ENCODE measurements at regions not wholly inside any gene's neighbourhood (a gene's known extent, or its start where the extent isn't known, plus 50 kb on each side); places are given as distances from the start of the nearest gene placed in this dataset.

- DNase-seq (ENCODE audit: low read depth) = no peak
Observed at GRCh38 chr15:31814082-31814481, 216.2 kb upstream of the CHRNA7 start.

DNA sequence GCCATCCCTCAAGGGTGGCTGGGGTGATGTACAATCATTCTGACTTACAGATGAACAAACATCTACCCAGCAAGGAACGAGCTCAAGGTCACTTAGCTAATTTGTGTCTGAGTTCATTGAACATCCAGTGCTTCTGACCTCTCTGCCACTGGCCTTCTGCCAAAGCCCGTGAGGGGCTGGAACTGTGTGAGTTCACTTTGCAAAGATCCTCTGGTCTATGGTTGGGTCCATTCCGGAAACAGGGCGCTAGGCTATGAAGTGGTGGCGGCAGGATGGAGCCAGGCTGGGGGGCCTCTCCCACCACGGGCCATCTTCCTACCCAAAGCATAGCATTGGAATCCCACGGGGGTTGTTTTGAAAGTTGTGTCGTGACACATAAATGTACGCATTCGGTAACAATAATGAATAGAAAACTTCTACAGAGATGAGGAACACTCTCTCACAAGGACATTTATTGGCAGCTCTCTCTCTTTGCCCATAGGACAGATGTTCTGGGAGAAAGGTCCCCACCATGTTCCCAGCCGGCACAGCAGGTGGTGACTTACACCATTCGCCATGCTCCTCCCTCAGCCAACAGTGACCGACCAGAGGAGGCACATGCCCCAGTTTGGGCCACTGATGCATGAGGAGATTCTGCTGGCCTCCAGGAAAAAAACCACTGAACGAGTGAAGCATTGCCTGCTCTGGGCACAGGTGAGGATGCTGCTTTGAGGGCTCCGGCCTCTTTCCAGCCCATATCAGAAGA, 214.7 kb upstream of the CHRNA7 start:
- DNase-seq (ENCODE audit: low read depth) = no peak

DNA sequence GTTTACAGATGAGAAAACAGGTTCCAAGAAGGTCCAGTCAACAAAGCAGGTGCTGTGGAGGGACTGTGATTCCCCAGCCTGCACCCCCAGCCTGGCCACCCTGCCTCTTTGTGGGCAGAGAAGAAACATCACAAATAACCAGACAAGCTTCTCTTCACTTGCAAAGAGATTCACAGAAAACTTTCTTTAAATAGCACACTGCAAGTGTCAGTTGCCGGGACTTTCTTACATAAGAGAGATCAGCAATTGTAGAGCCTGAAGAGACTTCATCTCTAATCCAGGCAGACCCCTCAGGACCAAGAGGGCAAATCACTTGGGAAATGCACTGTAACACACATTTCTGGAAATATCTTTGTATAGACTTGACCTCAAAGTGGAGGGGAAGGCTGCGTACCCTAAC, 207.9 kb upstream of the CHRNA7 start:
- DNase-seq (ENCODE audit: low read depth) = no peak

DNA sequence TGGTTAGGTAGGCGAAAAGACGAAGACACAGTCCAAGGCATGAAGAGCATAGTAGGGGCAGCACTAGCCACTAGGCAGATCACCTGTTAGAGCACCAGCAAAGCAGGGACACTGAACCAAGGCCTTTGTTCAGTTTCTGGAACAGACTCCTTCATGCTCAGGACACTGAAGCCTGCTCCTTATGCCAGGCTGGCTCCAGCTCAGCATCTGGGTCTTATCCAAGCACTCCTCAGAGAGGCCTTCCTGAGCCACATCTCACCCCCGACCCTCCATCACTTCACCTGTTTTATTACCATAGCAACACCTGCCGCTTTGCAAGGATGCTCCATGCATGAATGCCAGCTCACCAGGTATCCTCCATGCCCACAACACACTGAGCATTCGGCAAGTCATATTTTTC, 206.3 kb upstream of the CHRNA7 start:
- no peak for DNase-seq (ENCODE audit: low read depth)

DNA sequence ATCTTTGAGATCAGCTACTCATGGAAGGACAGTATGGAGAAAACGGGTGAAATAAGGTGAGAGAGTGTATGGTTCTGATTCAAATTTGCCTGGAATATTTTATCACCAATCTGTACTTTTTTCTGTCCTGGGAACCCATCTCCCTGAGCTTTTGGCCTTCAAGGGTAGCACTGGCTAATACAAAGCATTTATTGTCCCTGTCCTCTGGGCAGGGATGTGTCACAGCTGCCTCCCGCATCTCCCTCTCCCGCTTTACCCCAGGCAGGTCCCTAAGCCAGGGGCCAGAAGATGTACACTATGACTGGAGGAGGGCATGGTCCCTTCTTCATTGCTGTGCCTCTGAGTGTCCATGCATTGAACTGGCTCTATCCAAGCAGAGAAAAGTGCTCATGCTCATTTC, 201.7 kb upstream of the CHRNA7 start:
- no peak for DNase-seq (ENCODE audit: low read depth)

GRCh38 chr15:31830591-31830990, 199.7 kb upstream of the CHRNA7 start:
- no peak for DNase-seq (ENCODE audit: low read depth)

GRCh38 chr15:31831596-31831995, 198.7 kb upstream of the CHRNA7 start:
- no peak for DNase-seq (ENCODE audit: low read depth)

- no peak for DNase-seq (ENCODE audit: low read depth)
Observed at GRCh38 chr15:31834654-31835053, 195.7 kb upstream of the CHRNA7 start.

DNA sequence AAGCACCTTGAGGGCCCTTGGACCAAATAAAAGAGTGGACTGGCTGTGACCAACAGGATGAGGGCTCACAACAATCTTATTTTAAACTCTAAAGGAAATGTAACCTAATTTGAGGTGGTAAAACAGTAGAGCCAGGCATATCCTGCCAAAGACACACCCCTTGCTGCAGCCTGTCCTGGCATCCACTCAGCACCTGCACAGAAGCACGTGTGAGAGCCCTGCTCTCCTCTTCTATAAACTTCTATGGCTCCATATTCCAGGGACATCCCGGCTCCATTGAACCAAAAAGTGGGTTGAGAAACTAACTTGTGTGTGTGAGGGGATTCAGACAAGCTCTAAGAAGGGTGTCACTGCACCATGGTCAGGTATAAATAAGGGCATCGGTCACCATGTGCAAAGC, 190.9 kb upstream of the CHRNA7 start:
- DNase-seq (ENCODE audit: low read depth) = no peak

- DNase-seq (ENCODE audit: low read depth) = no peak
Observed at GRCh38 chr15:31840849-31841476, 189.4 kb upstream of the CHRNA7 start.

GRCh38 chr15:31842532-31843195, 187.7 kb upstream of the CHRNA7 start:
- no peak for DNase-seq (ENCODE audit: low read depth)

GRCh38 chr15:31843426-31844055, 186.8 kb upstream of the CHRNA7 start:
- DNase-seq (ENCODE audit: low read depth) = no peak

DNA sequence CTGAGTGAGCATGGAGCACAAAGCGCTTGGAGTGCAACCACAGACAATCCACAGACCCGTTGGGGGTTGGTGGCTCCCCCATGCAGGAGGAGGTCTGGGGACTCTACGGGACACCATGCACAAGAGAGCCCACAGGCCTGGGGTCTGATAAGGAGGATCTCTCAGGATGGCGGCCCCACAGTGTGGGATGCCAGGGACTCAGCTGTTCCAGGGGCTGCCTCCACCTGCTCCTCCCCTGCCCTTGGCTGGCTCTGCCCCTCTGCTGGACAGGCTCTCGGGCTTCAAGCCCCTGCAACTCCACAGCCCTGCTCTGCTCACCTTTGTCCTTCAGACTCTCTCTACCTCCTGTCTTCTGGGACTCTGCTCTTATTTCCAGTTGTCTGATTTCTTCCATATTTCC, 184.5 kb upstream of the CHRNA7 start:
- DNase-seq (ENCODE audit: low read depth) = no peak

GRCh38 chr15:31847961-31848360, 182.4 kb upstream of the CHRNA7 start:
- no peak for DNase-seq (ENCODE audit: low read depth)

DNA sequence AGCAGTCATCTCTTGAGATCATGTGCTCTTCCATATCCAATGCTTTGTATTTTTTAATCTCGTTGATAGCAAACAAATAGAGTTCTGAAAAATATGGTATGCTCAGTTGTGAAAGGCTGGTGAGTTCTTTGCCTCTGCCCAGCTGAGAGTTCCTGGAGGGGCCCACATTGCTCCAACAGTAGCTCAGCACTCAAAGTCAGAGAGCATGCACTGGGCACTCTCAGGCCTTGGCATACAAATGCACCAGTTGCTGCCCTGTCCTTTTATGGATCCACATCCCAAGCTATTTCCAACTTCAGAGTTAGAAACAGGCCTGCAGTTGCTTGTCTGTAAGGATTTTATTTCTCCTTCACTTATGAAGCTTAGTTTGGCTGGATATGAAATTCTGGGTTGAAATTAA, 181.7 kb upstream of the CHRNA7 start:
- DNase-seq (ENCODE audit: low read depth) = no peak

GRCh38 chr15:31852933-31853799, 177.1 kb upstream of the CHRNA7 start:
- DNase-seq (ENCODE audit: low read depth) = no peak

DNA sequence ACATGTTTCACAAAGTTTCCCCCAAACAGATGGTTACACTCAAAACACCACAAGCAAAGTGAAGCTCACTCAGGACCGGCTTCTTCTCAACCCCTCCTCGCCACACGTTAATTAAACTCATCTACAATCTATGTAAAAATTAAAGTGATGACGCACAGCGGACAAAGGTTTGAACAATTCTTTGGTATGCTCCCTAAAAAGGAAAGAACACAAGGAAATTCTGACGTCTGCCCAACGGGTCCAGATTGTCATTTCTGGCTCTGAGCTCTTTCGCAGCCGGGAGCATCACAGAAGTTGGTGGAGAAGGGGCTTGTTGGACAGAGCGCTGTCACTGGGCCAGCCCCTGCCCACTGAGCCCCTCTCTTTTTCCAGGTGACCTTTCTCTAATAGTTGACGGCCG, 173.7 kb upstream of the CHRNA7 start:
- DNase-seq (ENCODE audit: low read depth) = no peak

- DNase-seq (ENCODE audit: low read depth) = no peak
Observed at GRCh38 chr15:31857194-31857593, 173.1 kb upstream of the CHRNA7 start.

DNA sequence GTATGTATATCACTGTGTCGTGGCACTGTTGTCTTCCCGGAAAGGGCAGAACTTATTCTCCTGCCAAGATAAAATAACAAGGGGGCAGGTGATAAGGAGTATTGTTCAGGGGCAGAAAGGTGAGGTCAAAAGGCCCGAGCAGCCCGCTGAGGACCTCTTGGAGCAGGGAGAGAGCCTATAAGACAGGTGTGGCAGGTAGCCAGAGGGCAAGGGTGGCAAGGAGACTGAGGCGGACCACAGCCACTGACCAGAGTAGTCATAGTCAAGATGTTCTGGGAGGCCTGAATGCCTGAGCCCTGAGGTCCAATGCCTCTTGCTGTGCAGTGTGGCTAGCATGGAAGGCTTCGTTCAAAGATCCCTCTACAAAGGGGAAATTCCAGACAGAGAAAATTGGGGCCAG, 172.3 kb upstream of the CHRNA7 start:
- no peak for DNase-seq (ENCODE audit: low read depth)

DNA sequence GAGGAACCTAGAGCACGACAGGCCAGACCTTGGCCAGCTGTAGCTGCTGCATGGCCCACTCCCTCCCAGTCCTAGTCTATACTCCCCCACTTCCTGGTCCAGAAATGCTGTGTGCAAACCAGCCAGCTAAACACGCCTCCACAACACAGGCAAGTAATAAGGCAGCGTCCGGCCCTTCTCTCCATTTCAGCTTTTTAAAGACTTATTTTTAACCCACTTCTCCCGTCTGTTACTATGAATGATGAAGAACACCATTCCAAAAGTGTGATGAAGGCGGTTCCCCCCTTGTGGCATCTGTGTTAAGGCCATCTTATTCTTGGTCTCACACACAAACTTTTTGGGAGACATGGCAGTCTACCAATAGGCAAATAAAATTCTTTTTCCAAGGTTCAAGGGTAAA, 164.1 kb upstream of the CHRNA7 start:
- no peak for DNase-seq (ENCODE audit: low read depth)
